ES-I3 (cell line): ENCODE measurements at regions not wholly inside any gene's neighbourhood (a gene's known extent, or its start where the extent isn't known, plus 50 kb on each side); places are given as distances from the start of the nearest gene placed in this dataset.
A peak's percentile ranks its signal among the peaks of the same experiment; 100 is the strongest.

Experiments used
- H3K36me3 ChIP-seq: 2 replicates; pipeline ENCODE4 v1.6.1; 2013; ENCODE audit warnings: mild to moderate bottlenecking, low read length, control low read depth, moderate library complexity; ENCODE audit not compliant: insufficient read depth
- H3K4me1 ChIP-seq: 2 replicates; pipeline ENCODE4 v1.6.1; 2013; ENCODE audit warnings: mild to moderate bottlenecking, control low read depth, low read length; ENCODE audit not compliant: insufficient read depth
- H3K9ac ChIP-seq: 2 replicates; pipeline ENCODE4 v1.6.1; 2013; ENCODE audit warnings: low read depth, mild to moderate bottlenecking, low read length, moderate library complexity
- H3K9me3 ChIP-seq: 2 replicates; pipeline ENCODE4 v1.6.1; 2013; ENCODE audit warnings: mild to moderate bottlenecking, low read length, moderate library complexity; ENCODE audit not compliant: control insufficient read depth, insufficient read depth

DNA sequence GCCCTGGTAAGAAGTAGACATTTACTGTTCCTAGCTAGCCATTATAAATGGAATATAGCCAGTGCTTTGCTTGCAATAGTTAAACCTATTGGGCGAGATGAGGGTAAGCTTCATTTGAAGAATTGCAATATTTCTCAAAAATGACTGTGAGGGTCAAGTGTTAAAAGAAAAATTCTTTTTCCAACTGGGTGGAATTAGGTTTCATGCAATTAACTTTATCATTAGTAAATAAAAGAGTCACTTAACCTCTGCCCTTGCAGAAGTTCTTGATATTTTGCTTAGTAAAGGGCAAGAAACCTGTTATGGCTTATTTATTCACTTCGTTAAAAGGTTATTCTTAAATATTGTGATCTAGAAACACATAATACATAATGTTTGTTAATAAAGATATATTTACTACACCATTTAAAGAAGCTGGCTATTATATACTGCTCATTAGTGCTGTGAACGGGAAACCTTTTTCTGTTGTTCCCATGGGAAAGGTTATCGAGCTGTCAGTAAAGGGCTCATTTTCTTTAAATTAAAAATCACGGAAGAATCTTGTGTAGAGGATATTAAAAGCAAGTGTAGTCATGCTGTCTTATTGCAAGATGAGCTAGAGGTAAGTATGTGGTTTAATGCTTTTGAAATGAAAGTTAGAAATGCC, 370.5 kb downstream of the CSNK1G3 start:
- H3K9ac ChIP-seq, result no peak overlapping the region
- H3K4me1 ChIP-seq, result peaks cover 37% of the 10 kb centered on the region
- H3K9me3 ChIP-seq, result no peaks in the 10 kb centered on the region
- no peaks in the 10 kb centered on the region for H3K36me3 ChIP-seq

- no peaks in the 10 kb centered on the region for H3K9me3 ChIP-seq
- H3K9ac ChIP-seq, result no peak overlapping the region
- H3K4me1 ChIP-seq, result peaks cover 40% of the 10 kb centered on the region
- no peaks in the 10 kb centered on the region for H3K36me3 ChIP-seq
Observed at GRCh38 chr5:123881759-123882244, 369.8 kb downstream of the CSNK1G3 start.

DNA sequence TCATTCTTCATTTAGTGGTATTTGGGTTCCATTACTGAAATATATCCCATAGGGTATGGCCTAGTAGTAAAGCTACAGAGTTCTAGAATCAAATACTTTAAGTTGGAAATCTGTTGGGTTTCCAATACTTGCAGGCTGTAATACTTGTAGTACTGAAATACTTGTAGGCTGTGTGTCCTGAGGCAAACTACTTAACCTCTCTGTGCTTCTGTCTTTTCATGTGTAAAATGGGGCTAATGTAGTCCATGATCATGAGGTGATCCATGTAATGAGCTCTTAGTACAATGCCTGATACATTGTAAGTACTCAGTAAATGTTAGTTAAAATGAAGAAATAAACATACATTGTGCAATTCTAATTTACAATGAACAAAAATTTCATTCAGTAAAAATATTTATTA, 368.9 kb downstream of the CSNK1G3 start:
- H3K36me3 ChIP-seq, result no peaks in the 10 kb centered on the region
- no peak overlapping the region for H3K9ac ChIP-seq
- no peaks in the 10 kb centered on the region for H3K9me3 ChIP-seq
- H3K4me1 ChIP-seq, result peaks cover 46% of the 10 kb centered on the region

DNA sequence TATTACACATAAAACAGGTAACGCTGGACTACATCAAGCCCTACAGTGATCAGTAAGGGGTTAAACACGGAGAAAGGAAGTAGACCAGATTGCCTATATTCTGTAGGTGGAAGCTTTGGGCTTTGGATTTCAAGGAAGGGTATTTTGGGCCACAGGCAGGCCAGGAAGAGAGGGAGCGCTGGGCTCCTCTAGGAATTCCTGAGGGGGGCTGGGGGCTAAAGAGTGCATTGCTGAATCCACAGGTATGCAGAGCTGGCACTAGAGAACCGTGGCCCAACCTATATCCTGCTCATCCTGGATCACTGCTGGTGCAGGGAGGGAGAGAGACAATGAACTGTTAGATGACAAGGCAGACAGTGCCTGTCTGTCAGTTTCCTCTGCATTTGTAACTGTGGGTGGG, 367.1 kb downstream of the CSNK1G3 start:
- peaks cover 55% of the 10 kb centered on the region for H3K4me1 ChIP-seq
- no peaks in the 10 kb centered on the region for H3K9me3 ChIP-seq
- H3K9ac ChIP-seq, result no peak overlapping the region
- no peaks in the 10 kb centered on the region for H3K36me3 ChIP-seq

- Histone ChIP-seq H3K9me3 (no peaks in the 10 kb centered on the region), H3K9ac (peak overlapping the region; percentile 35), H3K4me1 (peaks cover 58% of the 10 kb centered on the region), H3K36me3 (no peaks in the 10 kb centered on the region)
Observed at GRCh38 chr5:123876276-123876790, 364.4 kb downstream of the CSNK1G3 start.

- Histone ChIP-seq H3K9me3 (no peaks in the 10 kb centered on the region), H3K4me1 (peaks cover 55% of the 10 kb centered on the region), H3K9ac (peak overlapping the region; percentile 35), H3K36me3 (no peaks in the 10 kb centered on the region)
Observed at GRCh38 chr5:123875561-123876275, 363.7 kb downstream of the CSNK1G3 start.

- H3K4me1 ChIP-seq, result peaks cover 48% of the 10 kb centered on the region
- H3K36me3 ChIP-seq, result no peaks in the 10 kb centered on the region
- H3K9me3 ChIP-seq, result no peaks in the 10 kb centered on the region
- H3K9ac ChIP-seq, result peak overlapping the region; percentile 35
Observed at GRCh38 chr5:123874600-123875201, 362.7 kb downstream of the CSNK1G3 start.

GRCh38 chr5:123873846-123874245, 361.9 kb downstream of the CSNK1G3 start:
- H3K4me1 ChIP-seq, result peaks cover 39% of the 10 kb centered on the region
- H3K9me3 ChIP-seq, result no peaks in the 10 kb centered on the region
- H3K9ac ChIP-seq, result no peak overlapping the region; the same call in 1 of the 2 replicates
- H3K36me3 ChIP-seq, result no peaks in the 10 kb centered on the region

GRCh38 chr5:123871373-123871772, 359.4 kb downstream of the CSNK1G3 start:
- Histone ChIP-seq H3K9ac (no peak overlapping the region), H3K4me1 (peaks cover 32% of the 10 kb centered on the region), H3K36me3 (no peaks in the 10 kb centered on the region), H3K9me3 (no peaks in the 10 kb centered on the region)

DNA sequence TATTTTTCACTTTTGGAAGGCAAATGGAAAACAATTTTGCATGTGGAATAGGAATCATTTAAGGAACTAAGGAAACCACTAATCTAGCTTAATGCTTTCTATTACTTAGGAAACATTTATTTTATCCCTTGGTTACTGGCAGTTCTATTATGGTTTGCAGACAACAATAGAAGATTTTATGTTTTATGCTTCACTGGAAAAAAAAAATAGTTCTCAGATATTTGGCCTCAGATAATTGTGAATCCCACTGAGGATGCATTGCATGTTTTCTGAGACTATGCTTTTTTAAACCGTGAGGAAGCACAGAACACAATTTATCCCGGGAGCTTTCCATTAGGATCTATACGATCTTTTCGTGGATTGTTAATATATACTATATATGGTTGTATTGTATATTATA, 356.9 kb downstream of the CSNK1G3 start:
- H3K4me1 ChIP-seq, result peaks cover 18% of the 10 kb centered on the region
- H3K9me3 ChIP-seq, result no peaks in the 10 kb centered on the region
- no peak overlapping the region for H3K9ac ChIP-seq
- no peaks in the 10 kb centered on the region for H3K36me3 ChIP-seq

GRCh38 chr5:123868267-123868666, 356.3 kb downstream of the CSNK1G3 start:
- H3K36me3 ChIP-seq, result no peaks in the 10 kb centered on the region
- H3K9ac ChIP-seq, result no peak overlapping the region
- peaks cover 12% of the 10 kb centered on the region; the same call in 1 of the 2 replicates for H3K4me1 ChIP-seq
- H3K9me3 ChIP-seq, result no peaks in the 10 kb centered on the region

GRCh38 chr5:123865641-123866040, 353.7 kb downstream of the CSNK1G3 start:
- H3K4me1 ChIP-seq, result no peaks in the 10 kb centered on the region
- H3K9ac ChIP-seq, result no peak overlapping the region
- H3K9me3 ChIP-seq, result no peaks in the 10 kb centered on the region
- H3K36me3 ChIP-seq, result no peaks in the 10 kb centered on the region

DNA sequence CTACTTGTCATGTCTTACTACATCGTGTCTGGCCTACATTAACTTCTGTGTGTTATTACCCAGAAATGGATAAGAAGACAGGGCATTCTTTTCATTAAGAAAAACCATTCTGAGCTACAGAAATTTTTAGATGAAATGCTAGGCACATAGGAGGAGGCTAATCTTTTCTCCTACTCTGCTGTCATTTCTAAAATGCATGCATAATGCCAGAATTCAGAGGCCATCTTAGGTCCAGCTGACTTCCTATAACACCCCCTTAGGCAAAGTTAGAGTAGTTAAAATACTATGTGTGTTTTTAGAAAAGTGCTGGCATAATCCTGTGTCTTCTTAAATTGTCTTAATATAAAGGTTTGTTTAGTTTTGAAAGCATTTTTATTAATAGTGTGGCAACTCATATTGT, 352.6 kb downstream of the CSNK1G3 start:
- H3K9me3 ChIP-seq, result no peaks in the 10 kb centered on the region
- no peaks in the 10 kb centered on the region for H3K4me1 ChIP-seq
- H3K36me3 ChIP-seq, result no peaks in the 10 kb centered on the region
- no peak overlapping the region for H3K9ac ChIP-seq

- Histone ChIP-seq H3K9ac (no peak overlapping the region), H3K9me3 (no peaks in the 10 kb centered on the region), H3K4me1 (no peaks in the 10 kb centered on the region), H3K36me3 (no peaks in the 10 kb centered on the region)
Observed at GRCh38 chr5:123858938-123859337, 347.0 kb downstream of the CSNK1G3 start.
